Liver (tissue), 8 donors: ENCODE measurements at regions not wholly inside any gene's neighbourhood (a gene's known extent, or its start where the extent isn't known, plus 50 kb on each side); places are given as distances from the start of the nearest gene placed in this dataset.

ENCODE experiments used
- DNase-seq: peaks from one replicate; pipeline ENCODE4 v3.0.0-alpha.2; 2017; ENCODE audit warnings: low spot score
- H3K27ac ChIP-seq, 2 donors: one replicate each; pipeline ENCODE4 v1.7.0; 2013; ENCODE audit warnings: inconsistent platforms in 2 of 2, low read length in 2 of 2, control low read depth in 1 of 2, low read depth in 1 of 2, mild to moderate bottlenecking in 1 of 2
- H3K27me3 ChIP-seq, 4 donors: one replicate each; pipeline versions ENCODE4 v1.6.1 to v1.7.0; 2013; ENCODE audit warnings: low read length in 3 of 4, inconsistent platforms in 1 of 4, mild to moderate bottlenecking in 1 of 4, moderate library complexity in 1 of 4; ENCODE audit not compliant: control insufficient read depth in 4 of 4, insufficient read depth in 4 of 4
- H3K36me3 ChIP-seq, 4 donors: one replicate each; pipeline versions ENCODE4 v1.6.1 to v1.7.0; 2013; ENCODE audit warnings: low read length in 3 of 4, mild to moderate bottlenecking in 3 of 4, low read depth in 1 of 4, moderate library complexity in 1 of 4; ENCODE audit not compliant: control insufficient read depth in 4 of 4, insufficient read depth in 3 of 4
- H3K4me1 ChIP-seq, 4 donors: one replicate each; pipeline versions ENCODE4 v1.6.1 to v1.7.0; 2013; ENCODE audit warnings: low read length in 3 of 4, mild to moderate bottlenecking in 3 of 4, moderate library complexity in 1 of 4; ENCODE audit not compliant: control insufficient read depth in 4 of 4, insufficient read depth in 4 of 4
- H3K4me3 ChIP-seq, 3 donors: one replicate each; pipeline versions ENCODE4 v1.6.1 to v1.7.0; 2013; ENCODE audit warnings: low read length in 3 of 3, control low read depth in 1 of 3, low read depth in 1 of 3, mild to moderate bottlenecking in 1 of 3
- H3K9ac ChIP-seq, 2 donors: one replicate each; pipeline ENCODE4 v1.7.0; 2013; ENCODE audit warnings: low read length in 2 of 2, mild to moderate bottlenecking in 2 of 2, moderate library complexity in 2 of 2, control low read depth in 1 of 2, low read depth in 1 of 2
- H3K9me3 ChIP-seq, 4 donors: one replicate each; pipeline versions ENCODE4 v1.6.1 to v1.7.0; 2013; ENCODE audit warnings: low read length in 3 of 4; ENCODE audit not compliant: control insufficient read depth in 4 of 4
- EGR1 ChIP-seq, 2 donors: IDR thresholded peaks; 2 replicates each; pipeline ENCODE4 v1.6.1; 2016 to 2018; ENCODE audit warnings: antibody characterized with exemption in 2 of 2, low read depth in 2 of 2
- FOXA1 ChIP-seq: IDR thresholded peaks from 2 replicates; pipeline ENCODE4 v1.6.1; 2016; ENCODE audit warnings: antibody characterized with exemption
- FOXA2 ChIP-seq: IDR thresholded peaks from 2 replicates; pipeline ENCODE4 v1.6.1; 2016; ENCODE audit warnings: antibody characterized with exemption
- GABPA ChIP-seq, 2 donors: IDR thresholded peaks in 1 of 2; conservative IDR thresholded peaks in 1 of 2; 2 replicates each; pipeline ENCODE4 v1.6.1; 2016; ENCODE audit warnings: antibody characterized with exemption in 2 of 2, mild to moderate bottlenecking in 1 of 2, moderate library complexity in 1 of 2
- HNF4A ChIP-seq, 2 donors: conservative IDR thresholded peaks; 2 replicates each; pipeline ENCODE4 v1.6.1; 2016; ENCODE audit warnings: antibody characterized with exemption in 2 of 2, mild to moderate bottlenecking in 2 of 2
- HNF4G ChIP-seq: IDR thresholded peaks from 2 replicates; pipeline ENCODE4 v1.6.1; 2016; ENCODE audit warnings: antibody characterized with exemption
- JUND ChIP-seq, 2 donors: IDR thresholded peaks; 2 replicates each; pipeline ENCODE4 v1.6.1; 2016; ENCODE audit warnings: antibody characterized with exemption in 2 of 2
- NR2F2 ChIP-seq: IDR thresholded peaks from 2 replicates; pipeline ENCODE4 v1.6.1; 2016; ENCODE audit warnings: antibody characterized with exemption
- RAD21 ChIP-seq, 2 donors: IDR thresholded peaks; 2 replicates each; pipeline ENCODE4 v1.6.1; 2016; ENCODE audit warnings: antibody characterized with exemption in 2 of 2, mild to moderate bottlenecking in 2 of 2
- RXRA ChIP-seq, 2 donors: IDR thresholded peaks; 2 replicates each; pipeline ENCODE4 v1.6.1; 2017 to 2018; ENCODE audit warnings: antibody characterized with exemption in 2 of 2, mild to moderate bottlenecking in 1 of 2
- SP1 ChIP-seq: IDR thresholded peaks from 2 replicates; pipeline ENCODE4 v1.6.1; 2018; ENCODE audit warnings: antibody characterized with exemption, mild to moderate bottlenecking
- TAF1 ChIP-seq: conservative IDR thresholded peaks from 2 replicates; pipeline ENCODE4 v1.6.1; 2016; ENCODE audit warnings: antibody characterized with exemption, mild to moderate bottlenecking
- YY1 ChIP-seq: IDR thresholded peaks from 2 replicates; pipeline ENCODE4 v1.6.1; 2016; ENCODE audit warnings: antibody characterized with exemption, mild to moderate bottlenecking
- WGBS: extraction: QIAGEN DNeasy Blood & Tissue Kit; methylation state at CpG from one replicate; pipeline ENCODE4 v1.1.7; 2013; 5-methylcytosine and 5-hydroxymethylcytosine counted together
- TF ChIP-seq, protein P1 (sequence below): IDR thresholded peaks from 2 replicates; pipeline ENCODE4 v1.6.1; 2016; ENCODE audit warnings: antibody characterized with exemption
- TF ChIP-seq, protein P2 (sequence below): fragments of 150-350 bp; IDR thresholded peaks from 2 replicates; pipeline ENCODE4 v1.5.1; 2017; ENCODE audit warnings: improper control_type of control experiment, low read depth, low read length; ENCODE audit not compliant: missing input control
- TF ChIP-seq, protein P3 (sequence below): IDR thresholded peaks from 2 replicates; pipeline ENCODE4 v1.6.1; 2016; ENCODE audit warnings: antibody characterized with exemption
- TF ChIP-seq, protein P4 (sequence below): IDR thresholded peaks from 2 replicates; pipeline ENCODE4 v1.6.1; 2016; ENCODE audit warnings: antibody characterized with exemption
- TF ChIP-seq, protein P5 (sequence below): IDR thresholded peaks from 2 replicates; pipeline ENCODE4 v1.6.1; 2016; ENCODE audit warnings: antibody characterized with exemption, mild to moderate bottlenecking
- donor health status: healthy.
- donor health status: healthy.
- donor health status: healthy.
- donor health status: healthy.
- donor health status: healthy.

DNA sequence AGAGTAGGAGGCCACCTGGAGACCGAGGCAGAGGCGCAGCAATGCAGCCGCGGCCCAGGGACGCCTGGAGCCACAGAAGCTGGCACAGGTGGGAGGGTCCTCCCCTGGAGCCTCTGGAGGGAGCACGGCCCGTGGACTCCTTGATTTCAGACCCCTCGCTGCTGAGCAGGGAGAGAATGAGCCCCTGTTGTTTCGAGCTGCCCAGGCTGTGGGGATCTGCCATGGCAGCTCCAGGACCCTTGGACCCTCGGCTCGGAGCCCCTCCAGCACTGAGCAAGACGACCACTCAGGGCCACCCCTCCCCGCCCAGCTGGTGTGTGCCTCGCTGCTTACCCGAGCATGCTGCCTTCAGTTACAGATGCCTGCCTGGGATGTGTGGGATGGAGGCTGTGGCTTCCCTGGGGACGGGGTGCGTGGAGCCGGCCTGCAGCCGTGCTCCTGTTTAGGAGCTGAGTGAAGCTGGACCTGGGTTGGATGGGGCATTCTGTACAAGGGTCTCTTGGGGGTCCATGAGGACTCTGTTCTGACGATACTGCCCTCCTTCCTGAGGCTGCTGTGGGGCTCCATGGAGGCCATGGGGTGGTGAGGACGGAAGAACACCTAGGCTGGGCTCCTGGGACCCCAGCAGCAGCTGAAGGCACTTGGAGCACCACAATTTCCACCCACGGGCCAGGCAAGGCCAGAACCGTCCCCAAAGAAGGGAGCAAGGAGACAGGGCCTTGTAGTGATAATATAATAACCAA, 115.1 kb upstream of the LPCAT1 start:
- H3K9ac ChIP-seq, result no peak overlapping the region
- H3K36me3 ChIP-seq, result no peaks in the 10 kb centered on the region
- WGBS, result 74% methylated on average over 23 of the region's 23 CpGs
- no peak overlapping the region for H3K4me3 ChIP-seq
- no peaks in the 10 kb centered on the region for H3K9me3 ChIP-seq
- H3K27me3 ChIP-seq, result peaks cover 0 to 4% (median 0%) of the 10 kb centered on the region in 4 donors
- H3K4me1 ChIP-seq, result peaks cover 0 to 4% (median 1%) of the 10 kb centered on the region in 4 donors
- TF ChIP-seq EGR1 (IDR thresholded peaks at IDR 0.05; ENCODE audit: low read depth in 2 of 2) (no peak), JUND (IDR thresholded peaks at IDR 0.05) (no peak), SP1 (no peak), RAD21 (IDR thresholded peaks at IDR 0.05) (no peak), FOXA2 (no peak), TAF1 (no peak), GABPA (IDR thresholded peaks at IDR 0.05 in 1 of 2, conservative IDR thresholded peaks at IDR 0.05 in 1 of 2) (no peak), NR2F2 (no peak), RXRA (IDR thresholded peaks at IDR 0.05) (no peak), YY1 (no peak), HNF4G (no peak), FOXA1 (no peak), HNF4A (conservative IDR thresholded peaks at IDR 0.05) (no peak)
- TF ChIP-seq, protein P1, sequence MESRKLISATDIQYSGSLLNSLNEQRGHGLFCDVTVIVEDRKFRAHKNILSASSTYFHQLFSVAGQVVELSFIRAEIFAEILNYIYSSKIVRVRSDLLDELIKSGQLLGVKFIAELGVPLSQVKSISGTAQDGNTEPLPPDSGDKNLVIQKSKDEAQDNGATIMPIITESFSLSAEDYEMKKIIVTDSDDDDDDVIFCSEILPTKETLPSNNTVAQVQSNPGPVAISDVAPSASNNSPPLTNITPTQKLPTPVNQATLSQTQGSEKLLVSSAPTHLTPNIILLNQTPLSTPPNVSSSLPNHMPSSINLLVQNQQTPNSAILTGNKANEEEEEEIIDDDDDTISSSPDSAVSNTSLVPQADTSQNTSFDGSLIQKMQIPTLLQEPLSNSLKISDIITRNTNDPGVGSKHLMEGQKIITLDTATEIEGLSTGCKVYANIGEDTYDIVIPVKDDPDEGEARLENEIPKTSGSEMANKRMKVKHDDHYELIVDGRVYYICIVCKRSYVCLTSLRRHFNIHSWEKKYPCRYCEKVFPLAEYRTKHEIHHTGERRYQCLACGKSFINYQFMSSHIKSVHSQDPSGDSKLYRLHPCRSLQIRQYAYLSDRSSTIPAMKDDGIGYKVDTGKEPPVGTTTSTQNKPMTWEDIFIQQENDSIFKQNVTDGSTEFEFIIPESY, result no peak
- TF ChIP-seq, protein P2, sequence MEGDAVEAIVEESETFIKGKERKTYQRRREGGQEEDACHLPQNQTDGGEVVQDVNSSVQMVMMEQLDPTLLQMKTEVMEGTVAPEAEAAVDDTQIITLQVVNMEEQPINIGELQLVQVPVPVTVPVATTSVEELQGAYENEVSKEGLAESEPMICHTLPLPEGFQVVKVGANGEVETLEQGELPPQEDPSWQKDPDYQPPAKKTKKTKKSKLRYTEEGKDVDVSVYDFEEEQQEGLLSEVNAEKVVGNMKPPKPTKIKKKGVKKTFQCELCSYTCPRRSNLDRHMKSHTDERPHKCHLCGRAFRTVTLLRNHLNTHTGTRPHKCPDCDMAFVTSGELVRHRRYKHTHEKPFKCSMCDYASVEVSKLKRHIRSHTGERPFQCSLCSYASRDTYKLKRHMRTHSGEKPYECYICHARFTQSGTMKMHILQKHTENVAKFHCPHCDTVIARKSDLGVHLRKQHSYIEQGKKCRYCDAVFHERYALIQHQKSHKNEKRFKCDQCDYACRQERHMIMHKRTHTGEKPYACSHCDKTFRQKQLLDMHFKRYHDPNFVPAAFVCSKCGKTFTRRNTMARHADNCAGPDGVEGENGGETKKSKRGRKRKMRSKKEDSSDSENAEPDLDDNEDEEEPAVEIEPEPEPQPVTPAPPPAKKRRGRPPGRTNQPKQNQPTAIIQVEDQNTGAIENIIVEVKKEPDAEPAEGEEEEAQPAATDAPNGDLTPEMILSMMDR, result no peak
- TF ChIP-seq, protein P3, sequence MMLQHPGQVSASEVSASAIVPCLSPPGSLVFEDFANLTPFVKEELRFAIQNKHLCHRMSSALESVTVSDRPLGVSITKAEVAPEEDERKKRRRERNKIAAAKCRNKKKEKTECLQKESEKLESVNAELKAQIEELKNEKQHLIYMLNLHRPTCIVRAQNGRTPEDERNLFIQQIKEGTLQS, result no peak
- TF ChIP-seq, protein P4, sequence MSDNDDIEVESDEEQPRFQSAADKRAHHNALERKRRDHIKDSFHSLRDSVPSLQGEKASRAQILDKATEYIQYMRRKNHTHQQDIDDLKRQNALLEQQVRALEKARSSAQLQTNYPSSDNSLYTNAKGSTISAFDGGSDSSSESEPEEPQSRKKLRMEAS, result no peak
- TF ChIP-seq, protein P5, sequence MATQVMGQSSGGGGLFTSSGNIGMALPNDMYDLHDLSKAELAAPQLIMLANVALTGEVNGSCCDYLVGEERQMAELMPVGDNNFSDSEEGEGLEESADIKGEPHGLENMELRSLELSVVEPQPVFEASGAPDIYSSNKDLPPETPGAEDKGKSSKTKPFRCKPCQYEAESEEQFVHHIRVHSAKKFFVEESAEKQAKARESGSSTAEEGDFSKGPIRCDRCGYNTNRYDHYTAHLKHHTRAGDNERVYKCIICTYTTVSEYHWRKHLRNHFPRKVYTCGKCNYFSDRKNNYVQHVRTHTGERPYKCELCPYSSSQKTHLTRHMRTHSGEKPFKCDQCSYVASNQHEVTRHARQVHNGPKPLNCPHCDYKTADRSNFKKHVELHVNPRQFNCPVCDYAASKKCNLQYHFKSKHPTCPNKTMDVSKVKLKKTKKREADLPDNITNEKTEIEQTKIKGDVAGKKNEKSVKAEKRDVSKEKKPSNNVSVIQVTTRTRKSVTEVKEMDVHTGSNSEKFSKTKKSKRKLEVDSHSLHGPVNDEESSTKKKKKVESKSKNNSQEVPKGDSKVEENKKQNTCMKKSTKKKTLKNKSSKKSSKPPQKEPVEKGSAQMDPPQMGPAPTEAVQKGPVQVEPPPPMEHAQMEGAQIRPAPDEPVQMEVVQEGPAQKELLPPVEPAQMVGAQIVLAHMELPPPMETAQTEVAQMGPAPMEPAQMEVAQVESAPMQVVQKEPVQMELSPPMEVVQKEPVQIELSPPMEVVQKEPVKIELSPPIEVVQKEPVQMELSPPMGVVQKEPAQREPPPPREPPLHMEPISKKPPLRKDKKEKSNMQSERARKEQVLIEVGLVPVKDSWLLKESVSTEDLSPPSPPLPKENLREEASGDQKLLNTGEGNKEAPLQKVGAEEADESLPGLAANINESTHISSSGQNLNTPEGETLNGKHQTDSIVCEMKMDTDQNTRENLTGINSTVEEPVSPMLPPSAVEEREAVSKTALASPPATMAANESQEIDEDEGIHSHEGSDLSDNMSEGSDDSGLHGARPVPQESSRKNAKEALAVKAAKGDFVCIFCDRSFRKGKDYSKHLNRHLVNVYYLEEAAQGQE, result no peak
- H3K27ac ChIP-seq, result no peak overlapping the region
- no peak for DNase-seq
